NCI-H2227 (cell line): ENCODE measurements at regions not wholly inside any gene's neighbourhood (a gene's known extent, or its start where the extent isn't known, plus 50 kb on each side); places are given as distances from the start of the nearest gene placed in this dataset.

Experiments used
- DNase-seq: peaks from one replicate; lab custom pipeline; 2025; ENCODE audit not compliant: unreplicated experiment; lab: John Stamatoyannopoulos, UW

DNA sequence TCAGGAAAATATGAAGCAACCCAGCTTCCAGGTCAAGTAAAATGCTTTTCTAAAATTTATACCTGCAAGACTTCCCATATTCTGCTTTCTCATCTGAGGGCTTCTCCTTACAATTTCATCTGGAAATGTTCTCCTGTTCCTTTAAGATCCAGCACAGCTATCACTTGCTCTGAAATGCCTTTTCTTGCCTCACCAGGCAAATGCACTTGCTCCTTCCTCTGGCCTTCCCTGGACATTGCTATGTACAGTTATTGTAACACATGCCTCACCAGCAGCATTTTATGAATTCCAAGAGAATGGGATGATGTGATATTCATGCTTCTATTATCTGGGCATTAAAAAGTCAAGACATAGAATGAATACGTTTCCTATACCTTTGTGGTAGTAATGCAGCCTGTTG, 842.1 kb upstream of the INTU start:
- DNase-seq = no peak

DNA sequence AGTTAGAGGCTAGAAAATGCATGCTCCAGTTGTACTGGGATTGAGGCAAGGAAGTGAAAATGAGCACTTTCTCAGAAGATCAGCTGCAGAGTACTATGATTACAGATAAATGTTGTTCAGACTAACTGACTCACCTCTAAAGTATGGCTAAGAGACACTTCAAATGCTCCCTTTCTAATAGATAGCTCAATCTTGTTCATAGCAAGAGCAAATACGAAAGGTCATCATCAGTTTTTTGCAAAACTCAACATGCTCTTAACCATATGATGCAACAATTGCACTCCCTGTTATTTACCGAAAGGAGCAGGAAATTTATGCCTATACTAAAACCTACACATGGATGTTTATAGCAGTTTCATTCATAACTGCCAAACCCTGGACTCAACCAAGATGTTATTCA, 838.4 kb upstream of the INTU start:
- peak; percentile 48 for DNase-seq

DNA sequence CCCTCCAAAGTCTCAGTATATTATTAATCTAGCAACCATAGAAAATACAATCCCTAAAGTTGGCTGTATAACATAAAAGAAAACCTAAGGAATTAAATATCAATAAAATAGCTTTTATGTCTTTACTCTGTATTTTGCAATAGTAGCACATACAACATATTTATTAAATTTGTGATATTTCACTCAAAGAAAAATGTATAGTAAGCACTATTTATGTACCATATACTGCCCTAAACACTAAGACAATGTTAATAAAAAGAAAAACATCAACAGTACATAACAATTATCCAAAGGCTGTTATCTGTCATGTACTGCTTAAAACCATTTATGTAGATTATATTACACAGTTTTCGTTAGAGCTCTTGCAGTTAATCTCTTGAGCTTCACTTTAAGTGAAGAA, 834.5 kb upstream of the INTU start:
- no peak for DNase-seq

DNA sequence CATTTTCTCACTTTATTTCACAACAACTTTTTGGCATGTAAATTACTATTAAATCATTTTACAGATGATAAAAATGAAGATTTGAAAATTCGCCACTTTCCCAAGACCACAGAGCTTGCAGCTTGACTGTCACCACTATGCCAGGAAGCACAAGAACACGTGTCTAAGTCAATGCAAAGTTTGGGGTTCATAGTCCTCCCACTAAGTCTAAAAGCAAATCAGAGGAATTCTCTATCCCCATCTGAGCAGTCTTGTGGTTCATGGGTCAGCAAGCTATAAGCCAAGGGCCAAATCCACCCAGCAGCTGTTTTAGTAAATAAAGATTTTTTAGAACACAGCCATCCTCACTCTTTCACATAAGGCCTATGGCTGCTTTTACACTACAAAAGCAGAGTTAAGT, 833.3 kb upstream of the INTU start:
- DNase-seq = no peak

GRCh38 chr4:126799971-126800574, 832.7 kb upstream of the INTU start:
- DNase-seq = no peak

DNA sequence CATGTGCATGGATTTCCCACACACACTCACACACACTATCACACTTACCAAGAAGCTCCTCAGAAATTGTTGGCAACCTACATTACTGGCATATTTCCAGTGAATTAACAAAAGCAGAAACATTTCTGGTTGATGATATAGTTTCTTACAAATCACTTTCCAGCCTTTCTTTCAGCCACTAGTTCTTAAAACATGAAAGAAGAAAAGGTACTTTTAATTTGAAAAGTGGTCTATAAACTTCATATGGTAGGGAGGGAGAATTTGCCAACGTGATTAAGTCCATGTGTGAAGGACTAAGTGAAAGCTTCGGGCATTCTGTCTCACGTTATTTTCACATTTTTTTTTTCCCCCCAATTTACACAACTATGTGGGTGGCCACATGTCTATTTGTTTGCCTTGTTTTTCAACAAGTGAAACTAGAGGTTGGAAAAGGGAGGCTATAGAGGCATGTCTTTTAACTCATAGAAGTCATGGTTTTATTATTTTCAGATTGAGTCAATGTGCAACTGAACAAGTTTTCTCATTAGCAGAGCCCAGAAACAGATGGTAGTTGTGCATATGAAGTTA, 832.1 kb upstream of the INTU start:
- no peak for DNase-seq

DNA sequence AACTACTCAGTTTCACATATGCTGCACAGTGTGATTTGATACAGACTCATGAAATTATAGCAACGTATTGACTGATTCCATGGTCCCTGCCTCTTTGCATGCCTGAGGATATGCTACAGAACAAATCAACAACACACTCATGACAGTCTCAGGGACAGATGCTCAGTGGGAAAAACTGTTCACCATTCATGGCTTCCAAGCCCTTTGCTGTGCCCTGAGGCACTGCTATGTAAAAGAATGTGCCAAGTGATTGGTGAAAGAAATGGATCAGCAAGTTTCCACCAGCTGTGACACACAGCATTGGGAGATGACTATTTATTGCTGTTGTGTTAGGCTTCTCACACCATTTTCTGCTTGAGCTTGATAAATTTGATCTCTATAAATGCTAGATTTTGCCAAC, 825.6 kb upstream of the INTU start:
- no peak for DNase-seq

DNA sequence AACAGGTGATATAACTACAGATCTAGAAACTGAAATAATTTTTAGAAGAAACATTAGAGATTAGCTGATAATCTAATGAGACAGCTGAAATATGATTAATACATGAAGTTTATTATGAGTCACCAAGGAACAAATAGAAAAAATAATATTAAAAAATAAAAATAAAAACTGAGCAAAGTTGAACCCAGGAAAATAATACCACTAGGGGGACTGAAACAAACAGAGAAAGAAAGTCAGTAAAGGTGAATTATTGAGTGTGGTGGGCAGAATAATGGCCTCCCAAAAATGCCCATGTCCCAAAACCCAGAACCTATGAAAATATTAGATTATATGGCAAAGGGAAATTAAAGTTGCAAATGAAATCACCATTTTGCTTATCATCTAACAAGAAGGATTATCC, 820.7 kb upstream of the INTU start:
- no peak for DNase-seq

DNA sequence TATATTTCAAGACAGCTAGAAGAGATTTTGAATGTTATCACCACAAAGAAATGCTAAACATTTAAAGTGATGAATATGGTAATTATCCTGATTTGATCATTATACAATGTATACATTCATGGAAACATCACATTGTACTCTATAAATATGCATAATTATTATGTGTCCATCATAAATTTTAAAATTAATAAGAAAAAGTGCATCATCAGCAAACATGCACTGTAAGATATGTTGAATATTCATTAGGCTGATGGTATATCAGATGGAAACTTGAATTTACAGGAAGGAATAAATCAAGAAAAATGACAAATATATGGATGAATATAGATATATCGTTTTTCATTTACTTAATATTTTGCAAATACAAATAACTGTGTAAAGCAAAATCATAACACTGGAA, 812.1 kb upstream of the INTU start:
- no peak for DNase-seq

GRCh38 chr4:126821152-126821551, 811.6 kb upstream of the INTU start:
- DNase-seq = no peak

DNA sequence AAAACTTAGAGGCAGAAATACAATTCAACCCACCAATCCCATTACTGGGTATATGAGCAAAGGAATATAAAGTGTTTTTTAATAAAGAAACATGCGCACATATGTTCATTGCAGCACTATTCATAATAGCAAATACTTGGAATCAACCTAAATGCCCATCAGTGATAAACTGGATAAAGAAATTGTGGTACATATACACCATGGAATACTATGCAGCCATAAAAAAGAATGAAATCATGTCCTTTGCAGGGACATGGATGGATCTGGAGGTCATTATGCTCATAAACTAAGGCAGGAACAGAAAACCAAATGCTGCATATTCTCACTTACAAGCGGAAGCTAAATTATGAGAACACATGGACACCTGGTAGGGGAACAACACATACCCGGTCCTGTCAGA, 807.7 kb upstream of the INTU start:
- DNase-seq = no peak

- no peak for DNase-seq
These were observed 805.1 kb upstream of the INTU start for GRCh38 chr4:126827669-126828068.

GRCh38 chr4:126834854-126835253, 797.9 kb upstream of the INTU start:
- no peak for DNase-seq

GRCh38 chr4:126838941-126839679, 793.6 kb upstream of the INTU start:
- DNase-seq = no peak

- no peak for DNase-seq
These were observed 789.2 kb upstream of the INTU start for GRCh38 chr4:126843492-126844067.

DNA sequence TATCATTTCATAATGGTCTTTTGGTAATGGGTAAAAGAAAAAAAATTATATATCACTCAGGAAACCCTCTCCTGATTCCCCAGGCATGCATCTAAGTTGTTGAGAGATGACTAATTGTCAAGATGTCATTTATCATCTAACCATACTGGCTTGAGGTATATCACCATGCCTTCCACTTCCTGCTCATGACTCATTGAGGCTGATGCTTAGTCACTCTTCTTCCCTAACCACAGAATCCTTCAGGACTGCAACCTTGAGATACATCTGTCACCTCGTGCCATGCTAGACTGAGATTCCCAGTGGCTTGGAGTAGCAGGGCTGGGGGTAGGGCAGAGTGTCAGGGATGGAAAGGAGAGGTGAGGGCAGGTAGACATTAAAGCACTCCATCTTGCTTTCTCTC, 782.5 kb upstream of the INTU start:
- DNase-seq = no peak

GRCh38 chr4:126851391-126851790, 781.4 kb upstream of the INTU start:
- DNase-seq = no peak

GRCh38 chr4:126853715-126854114, 779.0 kb upstream of the INTU start:
- no peak for DNase-seq

DNA sequence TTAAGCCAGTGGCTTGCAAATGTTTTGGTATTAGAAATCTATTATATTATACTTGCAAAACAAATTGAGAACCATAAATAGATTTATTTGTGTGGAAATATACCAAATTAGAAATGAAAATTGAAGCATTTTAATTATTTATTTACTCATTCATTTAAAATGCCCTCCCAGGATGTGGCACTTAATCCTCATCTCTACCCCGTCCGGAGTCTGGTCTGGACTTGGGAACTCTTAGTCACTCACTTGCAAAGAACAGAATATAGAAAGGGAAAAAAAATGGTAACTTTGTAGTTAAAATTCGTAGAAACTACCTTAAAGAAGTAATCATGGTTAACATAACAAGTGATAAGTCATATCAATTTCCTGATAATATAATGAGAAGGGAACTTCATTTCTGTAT, 775.9 kb upstream of the INTU start:
- no peak for DNase-seq

DNA sequence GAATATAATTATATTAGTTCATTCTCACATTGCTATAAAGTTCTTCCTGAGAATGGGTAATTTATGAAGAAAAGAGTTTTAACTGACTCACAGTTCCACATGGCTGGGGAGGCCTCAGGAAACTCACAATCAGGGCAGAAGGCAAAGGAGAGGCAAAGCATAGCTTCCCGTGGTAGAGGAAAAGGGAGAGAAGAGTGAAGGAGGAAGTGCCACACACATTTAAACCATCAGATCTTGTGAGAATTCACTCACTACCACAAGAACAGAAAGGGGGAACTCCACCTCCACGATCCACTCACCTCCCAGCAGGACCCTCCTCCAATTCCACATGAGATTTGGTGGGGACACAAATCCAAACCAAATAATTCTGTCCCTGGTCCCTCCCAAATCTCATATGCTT, 773.4 kb upstream of the INTU start:
- DNase-seq = no peak

DNA sequence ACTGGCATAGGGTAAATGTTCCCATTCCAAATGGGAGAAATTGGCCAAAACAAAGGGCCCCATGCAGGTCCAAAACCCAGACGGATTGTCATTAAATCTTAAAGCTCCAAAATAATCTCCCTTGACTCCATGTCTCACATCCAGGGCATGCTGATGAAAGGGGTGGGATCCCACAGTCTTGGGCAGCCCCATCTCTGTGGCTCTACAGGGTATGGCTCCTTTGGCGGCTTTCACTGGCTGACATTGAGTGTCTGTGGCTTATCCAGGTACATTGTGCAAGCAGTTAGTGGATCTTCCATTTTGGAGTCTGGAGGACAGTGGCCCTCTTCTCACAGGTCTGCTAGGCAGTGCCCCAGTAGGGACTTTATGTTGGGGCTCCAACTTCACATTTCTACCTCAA, 772.9 kb upstream of the INTU start:
- DNase-seq = no peak

- no peak for DNase-seq
These were observed 772.4 kb upstream of the INTU start for GRCh38 chr4:126860308-126860707.
